Dedifferentiated amniotic fluid mesenchymal stem cell (primary cell): ENCODE measurements at regions not wholly inside any gene's neighbourhood (a gene's known extent, or its start where the extent isn't known, plus 50 kb on each side); places are given as distances from the start of the nearest gene placed in this dataset.
"Not testable (repeated sequence)": the region's sequence is repeated elsewhere in the genome, so short reads cannot be mapped to it uniquely, and the experiment has no call there.

Experiments
- DNase-seq: peaks from one replicate; pipeline ENCODE4 v3.0.0-alpha.2; 2016; ENCODE audit errors: extremely low spot score

- no peak for DNase-seq
These were observed 62.4 kb upstream of the GMDS start for GRCh38 chr6:2307799-2308198.

- DNase-seq = no peak
These were observed 60.5 kb upstream of the GMDS start for GRCh38 chr6:2305951-2306350.

- not testable (repeated sequence) for DNase-seq
These were observed 57.1 kb upstream of the GMDS start for GRCh38 chr6:2302482-2302881.

GRCh38 chr6:2296781-2297180 lies 51.4 kb upstream of the GMDS start:
- no peak for DNase-seq
